A673 (cell line): ENCODE measurements at regions not wholly inside any gene's neighbourhood (a gene's known extent, or its start where the extent isn't known, plus 50 kb on each side); places are given as distances from the start of the nearest gene placed in this dataset.

Source experiments
- BruUV-seq: library from RNA; stranded (reverse); fragments of 400-500 nt; replicated peaks from 2 replicates; lab custom pipeline; 2021; lab: Mats Ljungman, UMichigan
- CTCF ChIA-PET: fragments of 300-600 bp; sonication (Branson Sonifier 250); formaldehyde crosslinking; loops from one replicate; lab custom pipeline; 2022; ENCODE audit warnings: antibody characterized with exemption; lab: Charles Lee
- POLR2A ChIA-PET: fragments of 300-600 bp; sonication (Branson Sonifier 250); formaldehyde crosslinking; loops from one replicate; lab custom pipeline; 2022; ENCODE audit warnings: antibody characterized with exemption; ENCODE audit not compliant: low non-redundant PET; lab: Charles Lee
- DNase-seq: peaks from one replicate; pipeline ENCODE4 v3.0.0-alpha.2; 2015; ENCODE audit warnings: low spot score
- H3K27ac ChIP-seq: fragments of 200-600 bp; sonication (generic); 2 replicates; pipeline ENCODE4 v1.5.1; 2016; ENCODE audit warnings: mixed run types, low read depth, mild to moderate bottlenecking, mixed read lengths, antibody characterized with exemption, low read length; ENCODE audit not compliant: poor library complexity, severe bottlenecking
- H3K27me3 ChIP-seq: fragments of 200-600 bp; sonication (generic); replicated peaks from 2 replicates; pipeline ENCODE4 v1.6.1; 2017; ENCODE audit warnings: mixed run types, low read depth, mild to moderate bottlenecking, mixed read lengths, antibody characterized with exemption, low read length; ENCODE audit not compliant: insufficient read depth, poor library complexity
- H3K36me3 ChIP-seq: fragments of 200-600 bp; sonication (generic); 2 replicates; pipeline ENCODE4 v1.6.1; 2016; ENCODE audit warnings: mixed run types, mild to moderate bottlenecking, mixed read lengths, antibody characterized with exemption, low read length; ENCODE audit not compliant: insufficient read depth, poor library complexity, severe bottlenecking
- H3K4me1 ChIP-seq: fragments of 200-600 bp; sonication (generic); 2 replicates; pipeline ENCODE4 v1.6.1; 2017; ENCODE audit warnings: mixed run types, mild to moderate bottlenecking, mixed read lengths, antibody characterized with exemption, low read length; ENCODE audit not compliant: insufficient read depth, poor library complexity, severe bottlenecking
- H3K4me3 ChIP-seq: fragments of 200-600 bp; sonication (generic); 2 replicates; pipeline ENCODE4 v1.5.1; 2016; ENCODE audit warnings: low read depth, mixed run types, mild to moderate bottlenecking, mixed read lengths, low read length; ENCODE audit not compliant: poor library complexity, severe bottlenecking
- H3K9me3 ChIP-seq: fragments of 200-600 bp; sonication (generic); 2 replicates; pipeline ENCODE4 v1.6.1; 2016; ENCODE audit warnings: mixed run types, low read depth, mild to moderate bottlenecking, mixed read lengths, antibody characterized with exemption, low read length; ENCODE audit not compliant: poor library complexity, severe bottlenecking
- EZH2 ChIP-seq: fragments of 200-600 bp; sonication (generic); IDR thresholded peaks from 2 replicates; pipeline ENCODE4 v1.6.1; 2017; ENCODE audit warnings: borderline replicate concordance, low read depth, mild to moderate bottlenecking, mixed read lengths, antibody characterized with exemption, low read length; ENCODE audit not compliant: poor library complexity, severe bottlenecking
- intact Hi-C: fragments of 100-400 bp; cut with micrococcal nuclease; formaldehyde crosslinking; loops from one replicate; pipeline ENCODE4 v1.10.0; 2022; ENCODE audit not compliant: unreplicated experiment
- TF ChIP-seq, protein P1 (sequence below): fragments of 300-800, 200-600 bp; sonication (generic); conservative IDR thresholded peaks from 2 replicates; pipeline ENCODE4 v1.5.1; 2017; ENCODE audit warnings: low read depth, mild to moderate bottlenecking, antibody characterized with exemption, low read length, moderate library complexity, mixed read lengths

- H3K4me3 ChIP-seq: no peak overlapping the region
- no peaks in the 10 kb centered on the region for H3K36me3 ChIP-seq
- no peaks in the 10 kb centered on the region for H3K4me1 ChIP-seq
- ChIA-PET CTCF (no interaction called here), POLR2A (no interaction called here)
- no peak for DNase-seq
- no peak overlapping the region for H3K27ac ChIP-seq
- H3K27me3 ChIP-seq: no peaks in the 10 kb centered on the region
- no TSS peak for BruUV-seq
- TF ChIP-seq, protein P1, sequence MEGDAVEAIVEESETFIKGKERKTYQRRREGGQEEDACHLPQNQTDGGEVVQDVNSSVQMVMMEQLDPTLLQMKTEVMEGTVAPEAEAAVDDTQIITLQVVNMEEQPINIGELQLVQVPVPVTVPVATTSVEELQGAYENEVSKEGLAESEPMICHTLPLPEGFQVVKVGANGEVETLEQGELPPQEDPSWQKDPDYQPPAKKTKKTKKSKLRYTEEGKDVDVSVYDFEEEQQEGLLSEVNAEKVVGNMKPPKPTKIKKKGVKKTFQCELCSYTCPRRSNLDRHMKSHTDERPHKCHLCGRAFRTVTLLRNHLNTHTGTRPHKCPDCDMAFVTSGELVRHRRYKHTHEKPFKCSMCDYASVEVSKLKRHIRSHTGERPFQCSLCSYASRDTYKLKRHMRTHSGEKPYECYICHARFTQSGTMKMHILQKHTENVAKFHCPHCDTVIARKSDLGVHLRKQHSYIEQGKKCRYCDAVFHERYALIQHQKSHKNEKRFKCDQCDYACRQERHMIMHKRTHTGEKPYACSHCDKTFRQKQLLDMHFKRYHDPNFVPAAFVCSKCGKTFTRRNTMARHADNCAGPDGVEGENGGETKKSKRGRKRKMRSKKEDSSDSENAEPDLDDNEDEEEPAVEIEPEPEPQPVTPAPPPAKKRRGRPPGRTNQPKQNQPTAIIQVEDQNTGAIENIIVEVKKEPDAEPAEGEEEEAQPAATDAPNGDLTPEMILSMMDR: no peak
- no peak for TF ChIP-seq EZH2
- H3K9me3 ChIP-seq: no peaks in the 10 kb centered on the region
- intact Hi-C loops: loop anchor here (2.0 kb wide), 1 partner anchor 17 kb away; no protein-coding TSS in a partner anchor
These were observed 491.0 kb downstream of the FGF9 start for GRCh38 chr13:22161871-22162270.

GRCh38 chr13:22162889-22163288 is 492.0 kb downstream of the FGF9 start:
- Histone ChIP-seq H3K36me3 (no peaks in the 10 kb centered on the region), H3K9me3 (no peaks in the 10 kb centered on the region), H3K4me3 (no peak overlapping the region), H3K27ac (no peak overlapping the region), H3K27me3 (no peaks in the 10 kb centered on the region), H3K4me1 (no peaks in the 10 kb centered on the region)
- DNase-seq: no peak
- intact Hi-C loops: loop anchor here (2.0 kb wide), 1 partner anchor 18 kb away; no protein-coding TSS in a partner anchor
- no TSS peak for BruUV-seq
- ChIA-PET CTCF (no interaction called here), POLR2A (no interaction called here)
- no peak for TF ChIP-seq EZH2
- TF ChIP-seq, protein P1: no peak

DNA sequence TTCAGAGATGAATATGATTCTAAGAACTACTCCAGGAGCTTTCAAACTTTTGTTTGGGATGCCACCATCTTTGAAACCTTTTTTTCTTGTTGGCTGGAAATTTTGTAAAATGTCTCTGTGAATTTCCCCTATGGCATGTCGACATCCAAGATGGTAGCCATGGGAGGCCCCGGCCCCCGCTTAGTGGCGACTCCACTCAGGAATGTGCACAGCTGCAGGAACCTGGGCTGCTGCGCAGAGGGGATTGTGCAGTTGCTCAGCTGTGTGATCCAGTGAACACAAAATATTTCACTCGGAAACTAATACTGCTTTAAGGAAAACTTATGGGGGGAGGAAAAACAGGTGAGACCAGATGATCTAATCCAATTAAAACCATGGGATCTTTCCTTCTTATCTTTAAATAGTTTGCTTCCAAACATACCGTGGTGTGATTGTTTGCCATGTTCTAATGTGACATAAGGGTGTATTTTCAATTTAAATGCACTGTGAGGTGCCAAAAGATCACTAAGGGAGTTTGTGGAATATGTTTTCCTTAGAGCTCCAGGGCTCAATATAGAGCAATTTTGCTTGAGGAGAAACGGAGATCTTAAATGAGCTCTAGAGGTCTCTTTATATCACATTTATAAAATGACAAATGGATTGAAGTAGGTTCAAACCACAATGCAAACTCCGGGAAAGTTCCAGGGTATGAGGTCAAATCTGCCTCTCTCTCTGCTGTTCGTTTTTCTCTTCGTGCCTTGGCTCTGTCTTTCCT is 497.7 kb downstream of the FGF9 start:
- Histone ChIP-seq H3K27ac (no peak overlapping the region), H3K4me3 (no peak overlapping the region), H3K9me3 (no peaks in the 10 kb centered on the region), H3K27me3 (no peaks in the 10 kb centered on the region), H3K4me1 (no peaks in the 10 kb centered on the region), H3K36me3 (no peaks in the 10 kb centered on the region)
- no TSS peak for BruUV-seq
- CTCF ChIA-PET: no interaction called here
- TF ChIP-seq EZH2: no peak
- TF ChIP-seq, protein P1: no peak
- DNase-seq: no peak
- intact Hi-C loops: no loop called here
- POLR2A ChIA-PET: no interaction called here
